ENCODE measurements at regions not wholly inside any gene's neighbourhood (a gene's known extent, or its start where the extent isn't known, plus 50 kb on each side); places are given as distances from the start of the nearest gene placed in this dataset.

- TF ChIP-seq CTCF (conservative IDR thresholded peaks at IDR 0.05; ENCODE audit: low read depth, low read length): no peak
- TF ChIP-seq EZH2phosphoT487 (IDR thresholded peaks at IDR 0.05; ENCODE audit: borderline replicate concordance, low read length): no peak
- TF ChIP-seq EZH2 (IDR thresholded peaks at IDR 0.05; ENCODE audit: low read length, unreplicated experiment): no peak
Measured at GRCh38 chr2:126368758-126369157, 287.2 kb upstream of the GYPC start.
